A549 (cell line): ENCODE measurements at regions not wholly inside any gene's neighbourhood (a gene's known extent, or its start where the extent isn't known, plus 50 kb on each side); places are given as distances from the start of the nearest gene placed in this dataset.

ENCODE experiments used
- ATAC-seq, 2 experiments: fragments of 200-7000 bp in 1 of 2; fragments of >200 bp in 1 of 2; cut with Nextera tagmentation in 1 of 2; cut with Tn5 transposase in 1 of 2; 3 replicates each; pipeline versions ENCODE4 v1.8.0 to v1.9.1; 2018 to 2020; ENCODE audit warnings: mild to moderate bottlenecking in 1 of 2, moderate library complexity in 1 of 2
- CTCF ChIA-PET: fragments of 300-600 bp; sonication (Branson Sonifier 250); formaldehyde crosslinking; extraction: SDS; loops from one replicate; lab custom pipeline; 2021; ENCODE audit warnings: antibody characterized with exemption, inconsistent platforms; lab: Yijun Ruan, JAX
- POLR2A ChIA-PET: fragments of 350-600 bp; formaldehyde crosslinking; extraction: SDS; loops from one replicate; lab custom pipeline; 2021; ENCODE audit warnings: antibody characterized with exemption, inconsistent platforms; lab: Yijun Ruan, JAX
- DNase-seq, 2 experiments: peaks; one replicate each; pipeline versions ENCODE4 v3.0.0 to v3.0.0-alpha.2; 2011 to 2016; ENCODE audit warnings: low read depth in 1 of 2, low spot score in 1 of 2
- FAIRE-seq: peaks from 2 replicates; lab custom pipeline; 2011; peaks lifted over from hg19 to GRCh38; lab: Jason Lieb, UNC
- H3K27ac ChIP-seq, 2 experiments: fragments of >200 bp; sonication (Bioruptor Twin); formaldehyde crosslinking; 3 replicates each; pipeline ENCODE4 v1.5.1; 2016 to 2017
- H3K4me1 ChIP-seq: fragments of >200 bp; sonication (Bioruptor Twin); formaldehyde crosslinking; 3 replicates; pipeline ENCODE4 v1.6.1; 2016
- H3K4me2 ChIP-seq: fragments of >200 bp; sonication (Bioruptor Twin); formaldehyde crosslinking; 3 replicates; pipeline ENCODE4 v1.6.1; 2016
- H3K4me3 ChIP-seq: fragments of >200 bp; sonication (Bioruptor Twin); formaldehyde crosslinking; 3 replicates; pipeline ENCODE4 v1.5.1; 2016
- H3K9me3 ChIP-seq: fragments of >200 bp; sonication (Bioruptor Twin); formaldehyde crosslinking; 3 replicates; pipeline ENCODE4 v1.6.1; 2016
- CHD4 ChIP-seq: fragments of 200-600 bp; sonication (generic); IDR thresholded peaks from 2 replicates; pipeline ENCODE4 v1.6.1; 2016; ENCODE audit warnings: antibody characterized with exemption, mild to moderate bottlenecking, borderline replicate concordance
- EHF ChIP-seq: fragments of 250-450 bp; sonication (Bioruptor Pico); IDR thresholded peaks from 2 replicates; pipeline ENCODE4 v1.5.0; 2020; ENCODE audit warnings: mild to moderate bottlenecking
- EHMT2 ChIP-seq: fragments of 200-600 bp; sonication (generic); IDR thresholded peaks from 2 replicates; pipeline ENCODE4 v1.6.1; 2016; ENCODE audit warnings: antibody characterized with exemption, low read depth, mild to moderate bottlenecking, moderate library complexity
- FOSL2 ChIP-seq, 2 experiments: fragments of 450-650 bp in 1 of 2; fragments of >200 bp in 1 of 2; sonication (Bioruptor Twin) in 1 of 2; formaldehyde crosslinking; IDR thresholded peaks; 2 replicates each; pipeline versions ENCODE4 v1.5.0 to v1.6.1; 2016 to 2020; ENCODE audit warnings: mild to moderate bottlenecking in 1 of 2, moderate library complexity in 1 of 2
- GATA3 ChIP-seq: IDR thresholded peaks from 2 replicates; pipeline ENCODE4 v1.6.1; 2012; ENCODE audit warnings: borderline replicate concordance
- HOXA7 ChIP-seq: fragments of 250-450 bp; sonication (Bioruptor Pico); IDR thresholded peaks from 2 replicates; pipeline ENCODE4 v1.5.0; 2020; ENCODE audit warnings: mild to moderate bottlenecking, moderate library complexity
- MYC ChIP-seq: IDR thresholded peaks from 2 replicates; pipeline ENCODE4 v1.6.1; 2012; ENCODE audit warnings: mild to moderate bottlenecking, inconsistent platforms, low read length, improper control_type of control experiment, borderline replicate concordance
- NFE2L2 ChIP-seq: fragments of 150-350 bp; conservative IDR thresholded peaks from 2 replicates; pipeline ENCODE4 v1.6.1; 2014; ENCODE audit warnings: low read length
- NR3C1 ChIP-seq: fragments of >200 bp; sonication (Bioruptor Twin); formaldehyde crosslinking; IDR thresholded peaks from 3 replicates; pipeline ENCODE4 v1.6.1; 2017
- POLR2AphosphoS2 ChIP-seq: conservative IDR thresholded peaks from 2 replicates; pipeline ENCODE4 v1.6.1; 2012; ENCODE audit warnings: low read length, improper control_type of control experiment, inconsistent platforms
- TP53 ChIP-seq: fragments of 250-450 bp; sonication (Bioruptor Pico); IDR thresholded peaks from 2 replicates; pipeline ENCODE4 v1.5.0; 2021; ENCODE audit warnings: mild to moderate bottlenecking, moderate library complexity
- ZNF302 ChIP-seq: fragments of 250-450 bp; sonication (Bioruptor Pico); IDR thresholded peaks from 2 replicates; pipeline ENCODE4 v1.9.0; 2021; ENCODE audit warnings: inconsistent platforms, mild to moderate bottlenecking, moderate library complexity
- WGBS: methylation state at CpG from one replicate; pipeline ENCODE4 v1.1.6; 2017; ENCODE audit errors: missing lambda C conversion rate; 5-methylcytosine and 5-hydroxymethylcytosine counted together
- TF ChIP-seq, protein P1 (sequence below): fragments of 200-600 bp; sonication (generic); IDR thresholded peaks from 2 replicates; pipeline ENCODE4 v1.6.1; 2016; ENCODE audit warnings: antibody characterized with exemption, mild to moderate bottlenecking, moderate library complexity
- TF ChIP-seq, protein P2 (sequence below): fragments of >200 bp; sonication (Bioruptor Twin); formaldehyde crosslinking; IDR thresholded peaks from 3 replicates; pipeline ENCODE4 v1.6.1; 2016
- TF ChIP-seq, protein P3 (sequence below): IDR thresholded peaks from 2 replicates; pipeline ENCODE4 v1.6.1; 2012
- TF ChIP-seq, protein P4 (sequence below): fragments of >200 bp; sonication (Bioruptor Twin); formaldehyde crosslinking; IDR thresholded peaks from 3 replicates; pipeline ENCODE4 v1.5.1; 2016

DNA sequence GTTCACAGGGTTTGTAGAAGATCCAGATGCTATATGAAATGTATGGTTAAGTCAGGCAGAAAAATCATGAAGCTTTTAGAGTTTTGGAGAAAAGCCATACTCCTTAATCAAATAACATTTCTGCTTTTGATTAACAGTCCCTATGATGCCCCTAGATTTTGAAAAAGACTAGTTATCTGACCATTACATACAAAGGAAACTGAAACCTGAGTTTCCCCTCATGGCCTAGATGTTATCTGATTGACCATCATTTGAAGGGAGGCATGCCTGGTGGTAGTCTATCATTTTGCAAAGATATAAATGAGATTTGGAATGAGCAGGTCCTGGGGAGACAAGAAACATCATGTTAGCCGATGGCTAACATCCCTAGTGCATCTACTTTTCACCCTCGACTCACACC is 704.3 kb upstream of the FSHR start:
- ChIA-PET CTCF (no interaction called here), POLR2A (no interaction called here)
- ATAC-seq (no peak), DNase-seq (no peak)
- H3K27ac ChIP-seq: no peak overlapping the region
- no peak for TF ChIP-seq MYC
- no peak for TF ChIP-seq GATA3
- TF ChIP-seq, protein P1, sequence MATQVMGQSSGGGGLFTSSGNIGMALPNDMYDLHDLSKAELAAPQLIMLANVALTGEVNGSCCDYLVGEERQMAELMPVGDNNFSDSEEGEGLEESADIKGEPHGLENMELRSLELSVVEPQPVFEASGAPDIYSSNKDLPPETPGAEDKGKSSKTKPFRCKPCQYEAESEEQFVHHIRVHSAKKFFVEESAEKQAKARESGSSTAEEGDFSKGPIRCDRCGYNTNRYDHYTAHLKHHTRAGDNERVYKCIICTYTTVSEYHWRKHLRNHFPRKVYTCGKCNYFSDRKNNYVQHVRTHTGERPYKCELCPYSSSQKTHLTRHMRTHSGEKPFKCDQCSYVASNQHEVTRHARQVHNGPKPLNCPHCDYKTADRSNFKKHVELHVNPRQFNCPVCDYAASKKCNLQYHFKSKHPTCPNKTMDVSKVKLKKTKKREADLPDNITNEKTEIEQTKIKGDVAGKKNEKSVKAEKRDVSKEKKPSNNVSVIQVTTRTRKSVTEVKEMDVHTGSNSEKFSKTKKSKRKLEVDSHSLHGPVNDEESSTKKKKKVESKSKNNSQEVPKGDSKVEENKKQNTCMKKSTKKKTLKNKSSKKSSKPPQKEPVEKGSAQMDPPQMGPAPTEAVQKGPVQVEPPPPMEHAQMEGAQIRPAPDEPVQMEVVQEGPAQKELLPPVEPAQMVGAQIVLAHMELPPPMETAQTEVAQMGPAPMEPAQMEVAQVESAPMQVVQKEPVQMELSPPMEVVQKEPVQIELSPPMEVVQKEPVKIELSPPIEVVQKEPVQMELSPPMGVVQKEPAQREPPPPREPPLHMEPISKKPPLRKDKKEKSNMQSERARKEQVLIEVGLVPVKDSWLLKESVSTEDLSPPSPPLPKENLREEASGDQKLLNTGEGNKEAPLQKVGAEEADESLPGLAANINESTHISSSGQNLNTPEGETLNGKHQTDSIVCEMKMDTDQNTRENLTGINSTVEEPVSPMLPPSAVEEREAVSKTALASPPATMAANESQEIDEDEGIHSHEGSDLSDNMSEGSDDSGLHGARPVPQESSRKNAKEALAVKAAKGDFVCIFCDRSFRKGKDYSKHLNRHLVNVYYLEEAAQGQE: no peak
- no peak for TF ChIP-seq TP53 (CRISPR knock-in tag)
- no peak for TF ChIP-seq NR3C1
- TF ChIP-seq HOXA7: no peak
- TF ChIP-seq, all 56 proteins: peak for 0
- no peaks in the 10 kb centered on the region for H3K9me3 ChIP-seq
- H3K4me2 ChIP-seq: no peak overlapping the region
- H3K4me1 ChIP-seq: no peaks in the 10 kb centered on the region
- no peak for FAIRE-seq
- H3K4me3 ChIP-seq: no peak overlapping the region
- WGBS: 3% methylated on average over 2 of the region's 2 CpGs

DNA sequence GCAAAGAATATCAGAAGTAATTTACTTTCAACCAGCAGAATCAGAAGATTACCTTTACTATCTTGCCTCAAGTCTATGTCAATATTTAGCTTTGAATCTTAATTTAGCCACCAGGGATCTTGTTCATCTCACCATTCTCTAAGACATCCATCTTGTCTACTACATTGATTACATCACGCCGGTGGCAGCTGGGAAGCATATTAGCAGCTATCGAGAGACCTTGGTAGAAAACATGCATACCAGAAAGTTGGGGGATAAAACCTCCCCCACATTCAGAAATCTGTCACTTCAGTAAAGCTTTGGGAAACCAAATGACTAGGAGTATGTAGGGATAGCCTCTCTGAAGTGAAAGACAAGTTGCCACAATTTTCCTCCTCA is 703.8 kb upstream of the FSHR start:
- Histone ChIP-seq H3K4me3 (no peak overlapping the region), H3K4me2 (no peak overlapping the region), H3K4me1 (no peaks in the 10 kb centered on the region), H3K9me3 (no peaks in the 10 kb centered on the region), H3K27ac (no peak overlapping the region)
- WGBS: 12% methylated on average over 3 of the region's 3 CpGs
- DNase-seq: no peak
- ChIA-PET CTCF (no interaction called here), POLR2A (no interaction called here)
- TF ChIP-seq ZNF302 (no peak), CHD4 (no peak), EHF (CRISPR knock-in tag) (no peak), EHMT2 (no peak)
- TF ChIP-seq, protein P2, sequence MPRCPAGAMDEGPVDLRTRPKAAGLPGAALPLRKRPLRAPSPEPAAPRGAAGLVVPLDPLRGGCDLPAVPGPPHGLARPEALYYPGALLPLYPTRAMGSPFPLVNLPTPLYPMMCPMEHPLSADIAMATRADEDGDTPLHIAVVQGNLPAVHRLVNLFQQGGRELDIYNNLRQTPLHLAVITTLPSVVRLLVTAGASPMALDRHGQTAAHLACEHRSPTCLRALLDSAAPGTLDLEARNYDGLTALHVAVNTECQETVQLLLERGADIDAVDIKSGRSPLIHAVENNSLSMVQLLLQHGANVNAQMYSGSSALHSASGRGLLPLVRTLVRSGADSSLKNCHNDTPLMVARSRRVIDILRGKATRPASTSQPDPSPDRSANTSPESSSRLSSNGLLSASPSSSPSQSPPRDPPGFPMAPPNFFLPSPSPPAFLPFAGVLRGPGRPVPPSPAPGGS: no peak
- TF ChIP-seq, protein P3, sequence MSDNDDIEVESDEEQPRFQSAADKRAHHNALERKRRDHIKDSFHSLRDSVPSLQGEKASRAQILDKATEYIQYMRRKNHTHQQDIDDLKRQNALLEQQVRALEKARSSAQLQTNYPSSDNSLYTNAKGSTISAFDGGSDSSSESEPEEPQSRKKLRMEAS: no peak
- no peak for FAIRE-seq
- ATAC-seq: no peak

DNA sequence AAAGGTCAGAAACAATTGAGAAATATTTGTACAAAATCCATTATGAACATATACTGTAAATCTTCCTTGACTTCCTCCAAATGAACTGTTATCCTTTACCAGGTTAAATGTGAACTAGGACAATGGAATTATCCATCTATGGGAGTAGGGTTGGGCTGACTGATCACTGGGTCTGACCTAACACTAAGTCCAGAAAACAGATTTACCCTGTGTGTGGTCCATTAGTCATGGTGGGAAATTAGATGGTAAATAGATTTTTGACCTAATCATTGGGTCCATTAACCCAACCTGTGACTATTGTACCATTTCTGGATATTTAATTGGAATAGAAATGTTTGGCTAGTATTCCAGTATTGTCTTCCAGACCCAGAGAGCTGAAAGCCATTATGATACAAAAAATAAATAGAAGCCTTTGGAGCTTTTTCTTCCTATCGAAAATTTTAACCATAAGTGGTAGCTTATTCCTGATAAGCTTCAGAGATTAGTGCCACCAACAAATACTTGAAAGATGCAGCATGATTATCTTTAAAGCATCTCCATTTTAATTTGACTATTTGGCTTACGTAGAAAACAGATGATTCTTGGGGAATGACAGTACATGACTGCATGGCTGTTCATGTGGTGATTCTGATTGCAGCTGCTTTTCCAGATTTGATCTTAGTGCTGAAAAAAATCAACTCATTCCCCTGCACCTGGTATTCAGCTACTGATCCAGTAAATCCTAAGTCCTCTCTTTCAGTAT is 703.2 kb upstream of the FSHR start:
- FAIRE-seq (no peak), ATAC-seq (no peak), DNase-seq (no peak)
- H3K4me1 ChIP-seq: no peaks in the 10 kb centered on the region
- CTCF ChIA-PET: no interaction called here
- H3K9me3 ChIP-seq: no peaks in the 10 kb centered on the region
- 4% methylated on average over 2 of the region's 2 CpGs for WGBS
- TF ChIP-seq FOSL2 (IDR thresholded peaks at IDR 0.05): no peak
- no peak for TF ChIP-seq FOSL2 (CRISPR knock-in tag; IDR thresholded peaks at IDR 0.05)
- TF ChIP-seq, protein P4, sequence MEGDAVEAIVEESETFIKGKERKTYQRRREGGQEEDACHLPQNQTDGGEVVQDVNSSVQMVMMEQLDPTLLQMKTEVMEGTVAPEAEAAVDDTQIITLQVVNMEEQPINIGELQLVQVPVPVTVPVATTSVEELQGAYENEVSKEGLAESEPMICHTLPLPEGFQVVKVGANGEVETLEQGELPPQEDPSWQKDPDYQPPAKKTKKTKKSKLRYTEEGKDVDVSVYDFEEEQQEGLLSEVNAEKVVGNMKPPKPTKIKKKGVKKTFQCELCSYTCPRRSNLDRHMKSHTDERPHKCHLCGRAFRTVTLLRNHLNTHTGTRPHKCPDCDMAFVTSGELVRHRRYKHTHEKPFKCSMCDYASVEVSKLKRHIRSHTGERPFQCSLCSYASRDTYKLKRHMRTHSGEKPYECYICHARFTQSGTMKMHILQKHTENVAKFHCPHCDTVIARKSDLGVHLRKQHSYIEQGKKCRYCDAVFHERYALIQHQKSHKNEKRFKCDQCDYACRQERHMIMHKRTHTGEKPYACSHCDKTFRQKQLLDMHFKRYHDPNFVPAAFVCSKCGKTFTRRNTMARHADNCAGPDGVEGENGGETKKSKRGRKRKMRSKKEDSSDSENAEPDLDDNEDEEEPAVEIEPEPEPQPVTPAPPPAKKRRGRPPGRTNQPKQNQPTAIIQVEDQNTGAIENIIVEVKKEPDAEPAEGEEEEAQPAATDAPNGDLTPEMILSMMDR: no peak
- no peak for TF ChIP-seq NFE2L2
- no peak for TF ChIP-seq POLR2AphosphoS2
- no peak for TF ChIP-seq NR3C1
- POLR2A ChIA-PET: no interaction called here
- H3K27ac ChIP-seq: no peak overlapping the region
- H3K4me2 ChIP-seq: no peak overlapping the region
- no peak overlapping the region for H3K4me3 ChIP-seq
